ENCODE measurements at regions not wholly inside any gene's neighbourhood (a gene's known extent, or its start where the extent isn't known, plus 50 kb on each side); places are given as distances from the start of the nearest gene placed in this dataset.

- TF ChIP-seq JUN (IDR thresholded peaks at IDR 0.05; ENCODE audit: borderline replicate concordance, insufficient read depth, insufficient read length, low read depth) (no peak), CTCF (IDR thresholded peaks at IDR 0.05; ENCODE audit: extremely low read depth in 1 of 2, insufficient read depth in 1 of 2, low read depth in 1 of 2, low read length in 2 of 2) (no peak), POLR2A (IDR thresholded peaks at IDR 0.05; ENCODE audit: low read depth, low read length) (no peak), POLR2AphosphoS5 (IDR thresholded peaks at IDR 0.05; ENCODE audit: insufficient read depth, low read depth, low read length) (no peak), EZH2 (IDR thresholded peaks at IDR 0.05; ENCODE audit: borderline replicate concordance, low read depth, low read length, severe bottlenecking) (no peak)
These were observed 101.6 kb downstream of the RPL22L1 start for GRCh38 chr3:170768334-170768801.
